ENCODE measurements at regions not wholly inside any gene's neighbourhood (a gene's known extent, or its start where the extent isn't known, plus 50 kb on each side); places are given as distances from the start of the nearest gene placed in this dataset.

DNA sequence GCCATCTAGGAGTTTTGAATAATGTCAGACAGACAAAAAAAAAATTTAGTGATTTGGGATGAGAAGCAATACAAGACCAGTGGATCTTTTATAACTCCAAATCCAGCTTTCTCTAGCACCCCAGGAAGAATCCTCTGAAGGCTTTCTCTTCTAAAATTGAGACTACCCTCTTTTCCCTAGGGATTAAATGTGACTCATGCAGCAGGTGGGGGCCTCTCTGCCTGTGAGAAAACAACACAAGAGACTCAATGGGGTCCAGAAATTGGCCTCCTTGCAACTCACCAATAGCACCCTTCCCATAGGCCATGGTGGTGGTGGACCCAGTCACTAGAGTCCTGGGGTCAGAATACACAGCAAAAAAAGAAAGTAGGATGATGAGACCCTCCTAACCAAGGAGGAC, 120.3 kb upstream of the ATP1A1 start:
- no peak overlapping the region for H3K4me3 ChIP-seq
- no peaks in the 10 kb centered on the region for H3K4me1 ChIP-seq
- intact Hi-C loops (cut with DNase I): no loop called here
- DNase-seq (ENCODE audit: extremely low spot score): no peak
- peaks cover 0 to 4% (median 0%) of the 10 kb centered on the region in 4 donors for H3K27me3 ChIP-seq
- H3K9me3 ChIP-seq: no peaks in the 10 kb centered on the region
- no peaks in the 10 kb centered on the region for H3K36me3 ChIP-seq
- no peak for TF ChIP-seq POLR2A (IDR thresholded peaks at IDR 0.05; ENCODE audit: low read depth)
- no peak for TF ChIP-seq POLR2AphosphoS5 (IDR thresholded peaks at IDR 0.05)
- TF ChIP-seq CTCF (IDR thresholded peaks at IDR 0.05): no peak
- no peak for TF ChIP-seq EP300 (IDR thresholded peaks at IDR 0.05)
- no peak overlapping the region for H3K27ac ChIP-seq (replicated peaks in 1 of 4)

GRCh38 chr1:116253566-116254382, 119.3 kb upstream of the ATP1A1 start:
- 76% methylated on average over 5 of the region's 5 CpGs for WGBS
- no peak for TF ChIP-seq EP300 (IDR thresholded peaks at IDR 0.05)
- no peak for TF ChIP-seq CTCF (IDR thresholded peaks at IDR 0.05)
- TF ChIP-seq POLR2A (IDR thresholded peaks at IDR 0.05; ENCODE audit: low read depth): no peak
- no peak for TF ChIP-seq POLR2AphosphoS5 (IDR thresholded peaks at IDR 0.05)
- no peak for DNase-seq (ENCODE audit: extremely low spot score)

GRCh38 chr1:116254776-116255175, 118.3 kb upstream of the ATP1A1 start:
- no peaks in the 10 kb centered on the region for H3K4me1 ChIP-seq
- intact Hi-C loops (cut with DNase I): no loop called here
- 60% methylated on average over 1 of the region's 1 CpG for WGBS
- H3K9me3 ChIP-seq: no peaks in the 10 kb centered on the region
- peaks cover 0 to 4% (median 0%) of the 10 kb centered on the region in 4 donors for H3K27me3 ChIP-seq
- no peak overlapping the region for H3K27ac ChIP-seq (replicated peaks in 1 of 4)
- no peak for DNase-seq (ENCODE audit: extremely low spot score)
- no peaks in the 10 kb centered on the region for H3K36me3 ChIP-seq
- TF ChIP-seq EP300 (IDR thresholded peaks at IDR 0.05) (no peak), POLR2A (IDR thresholded peaks at IDR 0.05; ENCODE audit: low read depth) (no peak), CTCF (IDR thresholded peaks at IDR 0.05) (no peak), POLR2AphosphoS5 (IDR thresholded peaks at IDR 0.05) (no peak)
- H3K4me3 ChIP-seq: no peak overlapping the region

More at GRCh38 chr1:116253566-116254382, 119.3 kb upstream of the ATP1A1 start:
- Histone ChIP-seq H3K9me3 (no peaks in the 10 kb centered on the region), H3K27ac (replicated peaks in 1 of 4) (no peak overlapping the region), H3K27me3 (peaks cover 0 to 4% (median 0%) of the 10 kb centered on the region in 4 donors), H3K4me3 (no peak overlapping the region), H3K36me3 (no peaks in the 10 kb centered on the region), H3K4me1 (no peaks in the 10 kb centered on the region)
- intact Hi-C loops (cut with DNase I): no loop called here

- Histone ChIP-seq H3K27me3 (peaks cover 0 to 4% (median 0%) of the 10 kb centered on the region in 4 donors), H3K9me3 (no peaks in the 10 kb centered on the region), H3K4me1 (no peaks in the 10 kb centered on the region), H3K36me3 (no peaks in the 10 kb centered on the region), H3K27ac (replicated peaks in 1 of 4) (no peak overlapping the region), H3K4me3 (no peak overlapping the region)
- TF ChIP-seq POLR2AphosphoS5 (IDR thresholded peaks at IDR 0.05) (no peak), CTCF (IDR thresholded peaks at IDR 0.05) (no peak), POLR2A (IDR thresholded peaks at IDR 0.05; ENCODE audit: low read depth) (no peak), EP300 (IDR thresholded peaks at IDR 0.05) (no peak)
- no peak for DNase-seq (ENCODE audit: extremely low spot score)
- 60% methylated on average over 6 of the region's 6 CpGs for WGBS
- intact Hi-C loops (cut with DNase I): no loop called here
These were observed 117.4 kb upstream of the ATP1A1 start for GRCh38 chr1:116255486-116256285.
